ENCODE measurements at regions not wholly inside any gene's neighbourhood (a gene's known extent, or its start where the extent isn't known, plus 50 kb on each side); places are given as distances from the start of the nearest gene placed in this dataset.

DNA sequence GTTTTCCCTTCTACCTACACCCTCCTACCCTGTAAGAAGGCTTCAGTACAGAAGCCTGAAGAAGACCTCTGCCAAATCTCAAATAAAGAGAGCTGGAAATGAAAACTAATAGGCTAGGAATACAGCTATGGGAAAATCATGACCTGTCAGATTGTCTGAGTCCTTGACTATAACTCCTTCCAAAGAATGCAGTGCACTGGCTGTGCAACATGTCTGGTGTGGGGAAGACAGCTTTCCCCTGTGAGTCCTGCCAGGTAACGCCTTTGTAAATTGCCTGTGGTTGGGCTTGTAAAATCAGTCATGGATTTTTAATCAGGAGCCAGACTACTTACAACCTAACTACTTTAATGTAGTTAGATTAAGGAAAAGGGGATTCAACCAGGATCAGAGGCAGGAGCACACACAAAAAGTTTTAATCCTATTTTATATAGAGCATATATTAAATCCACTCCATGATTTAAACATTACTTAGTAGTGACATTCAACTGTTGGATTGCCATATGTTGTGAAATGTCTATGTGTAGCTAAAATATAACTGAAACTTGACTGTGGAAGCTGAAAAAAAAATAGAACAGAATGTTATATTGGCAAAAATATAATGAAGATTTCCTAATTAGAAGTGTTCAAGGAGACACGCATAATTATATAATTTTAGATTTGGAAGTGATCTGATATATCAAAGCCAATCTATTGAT lies 1667.8 kb downstream of the KCNT2 start:
- TF ChIP-seq TGIF2 (CRISPR knock-in tag; IDR thresholded peaks at IDR 0.05) (no peak), MTA3 (IDR thresholded peaks at IDR 0.05; ENCODE audit: borderline replicate concordance) (no peak), ESRRA (IDR thresholded peaks at IDR 0.05; ENCODE audit: borderline replicate concordance, low read depth) (no peak), CTCF (IDR thresholded peaks at IDR 0.05 in 2 of 3, conservative IDR thresholded peaks at IDR 0.05 in 1 of 3; ENCODE audit: insufficient read depth in 2 of 3, low read depth in 1 of 3, low read length in 3 of 3) (no peak), HDAC1 (IDR thresholded peaks at IDR 0.05) (no peak), RAD21 (CRISPR knock-in tag; conservative IDR thresholded peaks at IDR 0.05 in 1 of 2, IDR thresholded peaks at IDR 0.05 in 1 of 2) (no peak), GABPB1 (CRISPR knock-in tag; IDR thresholded peaks at IDR 0.05) (no peak), FOXJ3 (CRISPR knock-in tag; IDR thresholded peaks at IDR 0.05) (no peak), MYC (IDR thresholded peaks at IDR 0.05; ENCODE audit: low read depth, low read length) (no peak), MYC (CRISPR knock-in tag; IDR thresholded peaks at IDR 0.05; ENCODE audit: borderline replicate concordance, low read depth) (no peak), POLR2A (conservative IDR thresholded peaks at IDR 0.05) (no peak), CREM (IDR thresholded peaks at IDR 0.05; ENCODE audit: low read depth) (no peak)

Measured in K562 (cell line).